H1 (cell line): ENCODE measurements at regions not wholly inside any gene's neighbourhood (a gene's known extent, or its start where the extent isn't known, plus 50 kb on each side); places are given as distances from the start of the nearest gene placed in this dataset.

ENCODE experiments used
- CTCF ChIA-PET: fragments of 300-600 bp; sonication (Branson Sonifier 250); formaldehyde crosslinking; loops from one replicate; lab custom pipeline; 2021; ENCODE audit not compliant: partially characterized antibody; lab: Charles Lee
- POLR2A ChIA-PET: fragments of 300-600 bp; sonication (Branson Sonifier 250); formaldehyde crosslinking; loops from one replicate; lab custom pipeline; 2021; ENCODE audit warnings: inconsistent platforms; ENCODE audit not compliant: partially characterized antibody; lab: Charles Lee
- DNase-seq, 2 experiments: peaks; one replicate each; pipeline versions ENCODE4 v3.0.0 to v3.0.0-alpha.2; 2010 to 2022; ENCODE audit warnings: low spot score in 2 of 2, low read depth in 1 of 2, mixed read lengths in 1 of 2
- FAIRE-seq: peaks from 2 replicates; lab custom pipeline; 2011; peaks lifted over from hg19 to GRCh38; lab: Jason Lieb, UNC
- H2AFZ ChIP-seq: 2 replicates; pipeline ENCODE4 v1.8.1; 2012; ENCODE audit warnings: low read length, inconsistent platforms
- H2AK5ac ChIP-seq: 2 replicates; pipeline ENCODE4 v1.6.1; 2013; ENCODE audit warnings: low read depth, low read length
- H2BK120ac ChIP-seq: replicated peaks from 2 replicates; pipeline ENCODE3; 2013; ENCODE audit warnings: low read depth, low read length, inconsistent platforms
- H2BK12ac ChIP-seq: 2 replicates; pipeline ENCODE4 v1.6.1; 2013; ENCODE audit warnings: low read depth, low read length
- H2BK15ac ChIP-seq: 2 replicates; pipeline ENCODE4 v1.6.1; 2013; ENCODE audit warnings: low read length
- H2BK20ac ChIP-seq: 2 replicates; pipeline ENCODE4 v1.6.1; 2013; ENCODE audit warnings: low read length
- H2BK5ac ChIP-seq: 2 replicates; pipeline ENCODE4 v1.6.1; 2013; ENCODE audit warnings: low read depth, low read length
- H3K14ac ChIP-seq: 2 replicates; pipeline ENCODE4 v1.6.1; 2013; ENCODE audit warnings: inconsistent platforms; ENCODE audit not compliant: insufficient read length
- H3K18ac ChIP-seq: 2 replicates; pipeline ENCODE4 v1.6.1; 2013; ENCODE audit warnings: low read length; ENCODE audit errors: extremely low read depth
- H3K23ac ChIP-seq: 2 replicates; pipeline ENCODE4 v1.6.1; 2013; ENCODE audit warnings: inconsistent platforms; ENCODE audit not compliant: insufficient read length
- H3K23me2 ChIP-seq: 2 replicates; pipeline ENCODE4 v1.6.1; 2013; ENCODE audit warnings: low read depth, low read length
- H3K27ac ChIP-seq: 2 replicates; pipeline ENCODE4 v1.6.1; 2011; ENCODE audit warnings: low read depth, low read length, inconsistent platforms
- H3K27me3 ChIP-seq, 4 experiments: replicated peaks in 1 of 4; 1 replicate in 1 of 4; 2 replicates in 3 of 4; pipeline versions ENCODE4 v1.6.1 to v1.8.1; 2011 to 2013; ENCODE audit warnings: low read length in 3 of 4, mild to moderate bottlenecking in 3 of 4, inconsistent platforms in 2 of 4, mixed read lengths in 2 of 4, moderate library complexity in 1 of 4; ENCODE audit not compliant: control insufficient read depth in 3 of 4, insufficient read depth in 3 of 4; ENCODE audit errors: extremely low read depth in 1 of 4
- H3K36me3 ChIP-seq, 4 experiments: 2 replicates each; pipeline versions ENCODE4 v1.6.1 to v1.8.1; 2011 to 2013; ENCODE audit warnings: mild to moderate bottlenecking in 4 of 4, low read length in 3 of 4, moderate library complexity in 2 of 4, control low read depth in 1 of 4, inconsistent platforms in 1 of 4; ENCODE audit not compliant: insufficient read depth in 4 of 4, control insufficient read depth in 2 of 4
- H3K4ac ChIP-seq: replicated peaks from 2 replicates; pipeline ENCODE3; 2013; ENCODE audit warnings: low read length, low read depth, mixed read lengths, inconsistent platforms; ENCODE audit not compliant: insufficient read length
- H3K4me1 ChIP-seq, 4 experiments: replicated peaks in 1 of 4; 1 replicate in 1 of 4; 2 replicates in 3 of 4; pipeline versions ENCODE4 v1.6.1 to v1.8.1; 2011 to 2013; ENCODE audit warnings: low read length in 3 of 4, inconsistent platforms in 2 of 4, mixed read lengths in 1 of 4; ENCODE audit not compliant: insufficient read depth in 4 of 4, control insufficient read depth in 3 of 4
- H3K4me2 ChIP-seq, 2 experiments: 2 replicates each; pipeline versions ENCODE4 v1.6.1 to v1.8.1; 2011 to 2013; ENCODE audit warnings: low read depth in 2 of 2, low read length in 2 of 2, control low read depth in 1 of 2, inconsistent platforms in 1 of 2, mild to moderate bottlenecking in 1 of 2; ENCODE audit not compliant: insufficient read depth in 1 of 2
- H3K4me3 ChIP-seq, 4 experiments: fragments of 200-600, 300-600 bp in 1 of 4; sonication (generic), shearing (Covaris generic), sonication (Bioruptor Twin) in 1 of 4; 2 replicates each; pipeline versions ENCODE4 v1.5.1 to v1.8.1; 2011 to 2016; ENCODE audit warnings: low read length in 4 of 4, low read depth in 3 of 4, control low read depth in 2 of 4, inconsistent platforms in 2 of 4, mild to moderate bottlenecking in 2 of 4, mixed read lengths in 1 of 4, moderate library complexity in 1 of 4; ENCODE audit not compliant: insufficient read depth in 2 of 4; ENCODE audit errors: extremely low read depth in 1 of 4
- H3K56ac ChIP-seq: replicated peaks from 2 replicates; pipeline ENCODE3; 2013; ENCODE audit warnings: low read depth, mild to moderate bottlenecking, mixed read lengths, low read length, inconsistent platforms; ENCODE audit not compliant: insufficient read length
- H3K79me1 ChIP-seq: 2 replicates; pipeline ENCODE4 v1.6.1; 2013; ENCODE audit warnings: low read depth, low read length, control low read depth
- H3K79me2 ChIP-seq, 2 experiments: 2 replicates each; pipeline versions ENCODE4 v1.6.1 to v1.8.1; 2012 to 2013; ENCODE audit warnings: low read length in 2 of 2, mild to moderate bottlenecking in 2 of 2, inconsistent platforms in 1 of 2; ENCODE audit not compliant: insufficient read depth in 2 of 2, control insufficient read depth in 1 of 2
- H3K9ac ChIP-seq, 4 experiments: replicated peaks in 1 of 4; 1 replicate in 1 of 4; 2 replicates in 3 of 4; pipeline versions ENCODE4 v1.6.1 to v1.8.1; 2011 to 2013; ENCODE audit warnings: low read depth in 3 of 4, low read length in 3 of 4, control low read depth in 2 of 4, mild to moderate bottlenecking in 2 of 4, moderate library complexity in 2 of 4, inconsistent platforms in 1 of 4; ENCODE audit errors: extremely low read depth in 1 of 4
- H3K9me3 ChIP-seq, 2 experiments: 2 replicates each; pipeline versions ENCODE4 v1.6.1 to v1.8.1; 2012 to 2013; ENCODE audit warnings: mild to moderate bottlenecking in 2 of 2, moderate library complexity in 2 of 2, control low read depth in 1 of 2, inconsistent platforms in 1 of 2, low read depth in 1 of 2, low read length in 1 of 2, mixed read lengths in 1 of 2; ENCODE audit not compliant: insufficient read depth in 2 of 2
- H4K20me1 ChIP-seq, 2 experiments: replicated peaks in 1 of 2; 2 replicates each; pipeline versions ENCODE3 to v1.8.1; 2011 to 2013; ENCODE audit warnings: inconsistent platforms in 2 of 2, low read length in 2 of 2, mild to moderate bottlenecking in 1 of 2; ENCODE audit not compliant: insufficient read depth in 2 of 2, control insufficient read depth in 1 of 2
- H4K5ac ChIP-seq: 2 replicates; pipeline ENCODE4 v1.6.1; 2013; ENCODE audit warnings: low read length, low read depth, mixed read lengths, inconsistent platforms; ENCODE audit not compliant: insufficient read length
- H4K8ac ChIP-seq: 2 replicates; pipeline ENCODE4 v1.8.0; 2013; ENCODE audit warnings: mild to moderate bottlenecking, moderate library complexity, low read length, inconsistent platforms; ENCODE audit not compliant: insufficient read depth; ENCODE audit errors: extremely low read depth
- H4K91ac ChIP-seq: replicated peaks from 2 replicates; pipeline ENCODE3; 2013; ENCODE audit warnings: low read length, mixed read lengths, inconsistent platforms; ENCODE audit not compliant: insufficient read length
- CEBPB ChIP-seq: IDR thresholded peaks from 2 replicates; pipeline ENCODE4 v1.6.1; 2012; ENCODE audit warnings: low read depth, low read length
- KDM1A ChIP-seq: fragments of 200-600, 300-600 bp; sonication (generic); IDR thresholded peaks from 2 replicates; pipeline ENCODE4 v1.7.1; 2016; ENCODE audit warnings: mild to moderate bottlenecking, low read length, borderline replicate concordance
- NRF1 ChIP-seq: IDR thresholded peaks from 2 replicates; pipeline ENCODE4 v1.6.1; 2011; ENCODE audit warnings: mild to moderate bottlenecking, low read depth, low read length, improper control_type of control experiment

DNA sequence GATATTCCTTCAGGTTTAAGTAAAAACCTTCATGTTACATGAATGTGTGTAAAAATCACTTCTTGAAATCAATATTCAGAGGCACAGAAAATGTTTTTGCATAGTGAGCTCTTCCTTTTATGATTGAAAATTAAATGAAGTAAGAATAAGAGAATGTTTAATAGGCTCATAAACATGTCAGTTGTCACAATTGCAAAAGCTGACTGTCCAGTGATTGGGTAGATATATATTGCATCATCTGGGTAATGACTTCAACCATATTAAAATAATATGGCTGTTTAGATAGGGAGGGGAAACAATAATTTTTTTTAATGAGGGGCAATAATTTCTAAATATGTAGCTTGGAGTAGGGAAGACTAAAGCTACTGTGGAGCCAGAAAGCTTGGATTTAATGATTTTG is 529.8 kb upstream of the GOLIM4 start:
- ChIA-PET POLR2A (interaction anchor here (0.6 kb wide), 1 partner anchor 399 kb away, joined by 3 read pairs; no protein-coding TSS in a partner anchor), CTCF (interaction anchor here (0.6 to 4.7 kb wide), 17 partner anchors 10 to 415 kb away, joined by 3 to 48 read pairs (median 3); no protein-coding TSS in a partner anchor)
- Histone ChIP-seq H3K36me3 (no peaks in the 10 kb centered on the region), H3K9me3 (no peaks in the 10 kb centered on the region), H3K4me1 (peaks cover 0 to 4% (median 0%) of the 10 kb centered on the region in 4 experiments; a peak in 1 of 7 replicates), H3K18ac (no peak overlapping the region), H2BK20ac (no peak overlapping the region), H2AFZ (no peak overlapping the region), H3K9ac (no peak overlapping the region), H4K8ac (no peak overlapping the region), H2BK15ac (no peak overlapping the region), H3K27ac (no peak overlapping the region), H4K5ac (no peak overlapping the region), H3K4ac (no peak overlapping the region), H4K91ac (no peak overlapping the region), H3K56ac (no peak overlapping the region), H3K79me1 (no peaks in the 10 kb centered on the region), H2AK5ac (no peak overlapping the region), H3K23ac (no peak overlapping the region), H2BK12ac (no peak overlapping the region), H3K14ac (no peak overlapping the region), H3K27me3 (no peaks in the 10 kb centered on the region), H3K4me2 (no peak overlapping the region), H2BK5ac (no peak overlapping the region), H4K20me1 (no peaks in the 10 kb centered on the region), H3K79me2 (no peaks in the 10 kb centered on the region), H3K23me2 (no peaks in the 10 kb centered on the region), H2BK120ac (no peak overlapping the region), H3K4me3 (no peak overlapping the region)
- TF ChIP-seq KDM1A (no peak), NRF1 (no peak), CEBPB (peak; percentile 13; the same call in 1 of the 2 replicates)
- DNase-seq: no peak
- no peak for FAIRE-seq
